GM19324 (cell line): ENCODE measurements at regions not wholly inside any gene's neighbourhood (a gene's known extent, or its start where the extent isn't known, plus 50 kb on each side); places are given as distances from the start of the nearest gene placed in this dataset.
"Not testable (repeated sequence)": the region's sequence is repeated elsewhere in the genome, so short reads cannot be mapped to it uniquely, and the experiment has no call there.

Source experiments
- ATAC-seq: cut with Tn5 transposase; IDR thresholded peaks from one replicate; pipeline ENCODE4 v1.9.1; 2021; ENCODE audit warnings: mild to moderate bottlenecking, moderate library complexity; ENCODE audit not compliant: unreplicated experiment, low FRiP score

- no peak for ATAC-seq
These were observed 55.0 kb upstream of the PPP1R2C start for GRCh38 chrX:42832764-42833549.

GRCh38 chrX:42833550-42833940, 55.6 kb upstream of the PPP1R2C start:
- ATAC-seq, result not testable (repeated sequence)

DNA sequence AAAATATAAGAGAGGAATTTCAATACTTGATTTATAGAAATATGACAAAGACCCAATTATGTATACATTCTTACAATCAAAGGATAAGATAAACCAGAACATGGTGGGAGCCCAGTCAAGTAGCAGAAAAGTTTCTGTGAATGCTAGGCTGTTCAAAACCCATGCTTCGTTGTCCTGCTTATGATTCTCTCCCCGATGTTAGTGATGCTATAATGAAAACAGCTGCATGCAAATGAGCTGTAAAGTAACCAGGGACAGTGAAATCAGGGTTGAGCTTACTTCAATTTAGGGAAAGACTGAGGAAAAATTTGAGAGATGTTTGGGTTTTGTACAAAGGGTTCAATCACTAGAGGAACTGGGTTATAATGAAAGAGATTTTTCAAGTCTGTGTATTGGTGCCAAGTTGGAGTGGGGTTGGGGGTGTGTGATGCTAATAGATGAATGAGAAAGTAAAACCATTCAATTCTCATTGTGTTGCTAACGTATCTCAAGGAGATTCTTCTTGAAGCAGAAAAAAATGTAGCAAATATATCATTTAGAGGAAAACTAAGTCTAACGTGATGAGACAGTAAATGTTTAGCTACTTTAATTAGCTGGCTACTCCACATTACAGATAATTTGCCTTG, 59.3 kb upstream of the PPP1R2C start:
- no peak for ATAC-seq

- no peak for ATAC-seq
These were observed 59.8 kb upstream of the PPP1R2C start for GRCh38 chrX:42837747-42838146.

GRCh38 chrX:42839632-42840031, 61.7 kb upstream of the PPP1R2C start:
- no peak for ATAC-seq

GRCh38 chrX:42846741-42847140, 68.8 kb upstream of the PPP1R2C start:
- ATAC-seq, result no peak

DNA sequence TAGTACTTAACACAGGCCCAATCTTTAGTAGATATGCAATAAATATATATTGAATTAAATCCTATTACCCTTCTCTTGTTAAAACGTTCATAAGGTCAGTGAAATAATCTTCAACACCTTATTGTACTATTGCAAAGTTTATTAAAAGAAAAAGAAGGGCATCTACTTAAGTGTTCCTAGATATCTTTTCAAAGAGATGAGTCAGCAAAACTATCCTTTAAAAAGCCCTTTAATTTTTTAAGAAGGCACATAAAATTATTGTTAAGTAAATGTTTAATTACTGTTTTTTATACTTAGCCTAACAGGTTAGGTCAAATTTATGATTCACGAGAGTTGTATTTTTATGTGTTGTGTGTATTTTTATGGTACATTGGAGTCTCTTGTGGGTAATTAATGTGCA, 77.3 kb upstream of the PPP1R2C start:
- no peak for ATAC-seq

- no peak for ATAC-seq
These were observed 79.8 kb upstream of the PPP1R2C start for GRCh38 chrX:42857766-42858165.

GRCh38 chrX:42869011-42869410, 91.0 kb upstream of the PPP1R2C start:
- ATAC-seq, result no peak

DNA sequence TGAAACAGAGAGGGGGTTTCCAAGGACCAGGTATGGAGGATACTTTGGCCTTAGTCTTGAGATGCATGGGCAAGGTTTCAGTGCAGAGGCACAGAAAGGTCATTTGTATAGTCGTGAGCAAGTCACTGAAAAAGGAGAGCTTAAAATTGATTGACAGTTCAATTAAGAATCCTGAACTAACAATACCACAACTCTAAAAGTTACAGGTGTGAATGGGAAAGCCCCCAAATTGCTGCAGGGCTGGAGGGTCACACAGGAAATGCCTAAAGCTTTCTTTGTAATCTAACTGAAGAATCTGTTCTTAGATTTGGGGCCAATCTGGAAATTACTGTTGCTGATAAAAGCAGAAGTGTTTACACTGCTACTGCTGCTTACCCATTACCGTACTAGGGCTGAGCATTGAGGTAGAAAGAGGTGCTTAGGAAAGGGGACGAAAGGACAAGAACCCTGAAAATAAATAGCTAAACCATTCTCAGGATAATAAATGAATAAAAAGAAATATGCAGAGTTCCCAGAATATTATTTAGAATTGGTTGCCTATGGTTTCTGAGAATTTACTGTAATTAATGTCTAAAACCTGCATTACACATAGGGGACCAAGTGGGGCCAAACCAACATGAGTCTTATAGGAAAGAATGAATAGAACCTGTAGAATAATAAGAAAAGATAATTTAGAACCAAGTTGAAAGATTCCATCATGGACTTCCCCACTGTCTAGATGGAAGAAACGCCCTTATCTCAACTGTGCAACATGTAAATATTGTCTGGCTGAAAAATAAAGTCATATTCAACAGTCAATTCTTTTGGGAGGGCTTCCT, 91.9 kb upstream of the PPP1R2C start:
- ATAC-seq, result peak; percentile 93

DNA sequence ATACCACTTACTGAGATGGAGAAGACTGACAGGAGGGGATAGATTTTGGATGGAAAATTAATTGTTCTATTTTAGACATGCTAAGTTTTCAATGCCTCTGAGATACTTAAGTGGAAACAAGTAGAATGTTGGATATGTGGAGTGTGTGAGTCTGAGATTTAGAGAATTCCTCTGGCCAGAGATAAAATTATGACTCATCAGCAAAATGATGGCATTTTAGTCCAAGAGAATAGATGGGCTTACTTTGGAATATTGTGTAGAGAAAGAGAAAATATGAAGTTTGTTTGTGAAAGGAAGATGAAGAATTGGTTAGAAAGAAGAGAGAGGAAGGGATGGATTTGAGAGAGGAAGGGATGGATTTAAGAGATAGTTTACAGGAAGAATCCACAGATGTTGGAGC, 108.6 kb upstream of the PPP1R2C start:
- ATAC-seq, result no peak

DNA sequence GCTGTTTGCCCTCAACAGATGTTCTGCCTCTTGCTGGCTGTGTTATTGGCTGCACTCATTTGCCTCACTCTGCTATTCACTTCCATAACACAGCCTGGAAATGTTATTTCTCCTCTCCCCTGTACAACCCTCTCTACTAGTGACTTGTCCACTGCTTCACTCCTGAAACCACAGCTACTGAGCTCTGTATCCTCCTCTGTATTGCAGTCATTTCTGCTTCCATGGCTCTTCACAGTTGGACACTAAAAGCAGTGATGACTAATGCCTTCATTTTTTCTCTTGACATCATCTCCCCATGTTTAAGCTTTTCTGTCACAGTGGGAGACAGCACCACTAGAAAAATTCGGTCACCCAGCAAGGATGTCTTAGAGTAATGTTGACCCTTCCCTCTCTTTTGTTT, 123.0 kb upstream of the PPP1R2C start:
- ATAC-seq, result no peak

- ATAC-seq, result no peak
These were observed 124.5 kb upstream of the PPP1R2C start for GRCh38 chrX:42902513-42902912.

GRCh38 chrX:42920752-42921151, 142.8 kb upstream of the PPP1R2C start:
- no peak for ATAC-seq

GRCh38 chrX:42930071-42930470, 152.1 kb upstream of the PPP1R2C start:
- ATAC-seq, result no peak

GRCh38 chrX:42930951-42931350, 153.0 kb upstream of the PPP1R2C start:
- no peak for ATAC-seq

DNA sequence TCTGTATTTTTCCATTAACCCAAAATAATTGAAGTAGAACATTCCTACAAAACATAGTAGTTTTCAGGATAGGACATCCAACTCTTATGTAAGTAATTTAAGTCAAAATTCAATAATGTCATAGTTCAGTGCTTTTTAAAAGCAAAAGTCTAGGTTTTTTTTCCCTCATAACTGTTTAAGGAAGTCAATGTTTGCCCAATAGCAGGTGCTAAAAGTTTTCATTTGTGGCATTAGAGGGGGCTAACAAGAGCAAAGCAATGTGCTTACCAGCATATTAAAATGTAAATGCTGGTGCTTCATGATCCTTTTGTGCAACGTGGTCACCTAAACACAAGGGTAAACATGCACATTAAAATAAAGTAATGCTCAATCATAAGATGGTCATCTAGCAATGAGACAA, 155.2 kb upstream of the PPP1R2C start:
- ATAC-seq, result no peak

DNA sequence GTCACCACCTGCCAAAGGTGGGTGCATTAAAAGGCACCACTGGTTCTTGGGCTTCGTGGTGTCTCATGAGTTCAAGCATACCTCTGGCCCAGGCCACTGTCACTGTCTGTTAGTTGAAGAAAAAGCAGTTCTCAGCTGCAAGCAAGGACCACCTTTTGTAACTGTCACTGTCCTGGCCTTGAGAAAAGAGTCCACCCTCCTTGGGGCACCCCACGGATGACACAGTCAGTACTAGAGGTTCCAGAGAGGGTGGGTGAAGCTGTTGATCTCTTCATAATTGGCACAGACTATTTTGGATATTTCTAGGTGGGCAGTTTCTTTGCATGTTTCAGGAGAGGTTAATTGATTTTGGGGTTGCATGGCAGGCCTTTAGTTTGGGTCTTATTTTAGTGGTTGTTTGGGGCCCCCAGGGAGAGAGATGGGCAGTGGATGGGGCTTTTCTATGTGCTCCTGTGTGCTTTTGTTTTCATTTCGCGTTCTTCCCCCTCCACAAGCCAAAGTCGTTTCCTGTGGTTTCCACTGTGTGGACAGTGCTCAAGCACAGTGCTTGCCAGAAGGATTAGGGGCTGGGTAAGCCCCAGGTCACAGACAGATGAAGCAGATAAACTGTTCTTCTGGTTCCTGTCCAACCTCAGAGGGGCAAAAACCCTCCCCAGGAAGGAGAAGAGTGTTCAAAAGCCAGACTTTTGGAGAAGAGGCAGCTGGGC, 156.2 kb upstream of the PPP1R2C start:
- ATAC-seq, result peak; percentile 97

GRCh38 chrX:42941671-42942070, 163.7 kb upstream of the PPP1R2C start:
- ATAC-seq, result no peak

DNA sequence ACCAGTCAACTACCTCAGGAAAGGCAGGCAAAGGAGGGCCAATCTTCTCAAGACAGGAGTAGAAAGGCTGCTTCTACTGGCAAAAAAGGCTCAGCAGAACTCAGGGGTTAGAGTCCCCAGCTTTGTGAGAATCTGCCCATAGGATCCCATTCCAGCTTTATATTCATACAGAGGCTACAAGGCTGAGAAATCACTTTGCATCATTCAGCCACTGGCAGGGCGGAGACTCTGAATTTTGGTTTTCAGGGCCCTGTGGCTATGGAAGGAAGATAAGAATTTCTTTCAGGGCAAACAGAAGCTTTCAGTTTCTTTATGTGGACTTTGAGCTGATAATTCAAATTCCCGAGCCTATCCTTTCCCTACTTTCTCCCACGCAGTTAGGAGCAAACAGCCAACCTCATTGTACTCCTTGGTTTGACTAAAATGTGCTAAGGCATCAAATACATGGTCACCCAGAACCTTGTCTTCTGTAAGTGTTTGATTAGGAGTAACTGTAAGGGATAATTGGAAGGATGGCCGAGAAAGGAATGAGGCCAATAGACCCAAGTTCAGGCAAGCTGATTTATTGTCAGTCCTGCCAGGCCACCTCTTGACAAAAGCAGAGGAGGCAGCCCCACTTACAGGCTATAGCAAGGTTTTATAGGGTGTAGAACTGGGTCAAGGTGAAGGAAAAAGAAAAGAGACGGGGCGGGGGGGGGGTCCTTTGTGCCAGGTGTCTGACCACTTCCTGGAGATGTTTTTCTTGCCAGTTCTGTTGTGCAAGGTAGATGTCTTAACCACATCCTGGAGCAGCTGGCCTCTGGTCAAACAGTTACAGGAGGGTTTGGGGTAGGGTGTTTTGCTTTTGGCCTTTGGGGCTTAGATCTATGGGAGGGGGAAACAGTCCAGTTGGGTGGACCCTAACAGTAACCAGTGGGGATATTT, 165.3 kb upstream of the PPP1R2C start:
- peak; percentile 89 for ATAC-seq
